ENCODE measurements at regions not wholly inside any gene's neighbourhood (a gene's known extent, or its start where the extent isn't known, plus 50 kb on each side); places are given as distances from the start of the nearest gene placed in this dataset.

DNA sequence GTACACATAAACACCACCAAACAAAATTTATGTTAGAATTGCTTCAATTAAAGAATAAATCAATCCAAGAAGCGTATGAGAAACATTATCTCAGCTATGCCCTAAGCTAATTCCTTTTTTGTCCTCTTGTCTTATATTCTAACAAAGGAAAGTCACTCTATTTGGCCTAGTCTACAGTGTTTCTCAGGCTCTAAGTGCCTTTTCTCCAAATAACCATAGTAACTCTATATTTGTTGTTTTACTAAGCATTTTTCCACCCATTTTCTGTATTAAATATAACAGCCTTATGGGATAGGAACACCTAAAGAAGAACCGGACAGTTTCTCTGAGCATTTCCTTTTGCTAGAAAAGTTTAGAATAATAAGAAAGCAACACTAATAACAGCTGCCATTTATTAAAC is 120.1 kb upstream of the MTAP start:
- no peak for TF ChIP-seq Cebpa-rat (IDR thresholded peaks at IDR 0.05)
- H3K9ac ChIP-seq: no peak overlapping the region
- no peak overlapping the region for H3K4me3 ChIP-seq
- no peaks in the 10 kb centered on the region for H4K20me1 ChIP-seq
- no peaks in the 10 kb centered on the region for H3K9me3 ChIP-seq (replicated peaks in 1 of 11)
- no peak overlapping the region for H3K4me2 ChIP-seq
- no peaks in the 10 kb centered on the region for H3K27me3 ChIP-seq
- no peak overlapping the region for H3K27ac ChIP-seq
- peaks cover 0 to 11% (median 0%) of the 10 kb centered on the region in 10 experiments; a peak in 7 of 20 replicates for H3K4me1 ChIP-seq
- no peaks in the 10 kb centered on the region for H3K36me3 ChIP-seq

GRCh38 chr9:21682981-21683380 is 119.5 kb upstream of the MTAP start:
- Histone ChIP-seq H3K4me3 (no peak overlapping the region), H3K4me1 (peaks cover 0 to 11% (median 0%) of the 10 kb centered on the region in 10 experiments; a peak in 7 of 20 replicates)
- TF ChIP-seq Cebpa-rat (IDR thresholded peaks at IDR 0.05): no peak

DNA sequence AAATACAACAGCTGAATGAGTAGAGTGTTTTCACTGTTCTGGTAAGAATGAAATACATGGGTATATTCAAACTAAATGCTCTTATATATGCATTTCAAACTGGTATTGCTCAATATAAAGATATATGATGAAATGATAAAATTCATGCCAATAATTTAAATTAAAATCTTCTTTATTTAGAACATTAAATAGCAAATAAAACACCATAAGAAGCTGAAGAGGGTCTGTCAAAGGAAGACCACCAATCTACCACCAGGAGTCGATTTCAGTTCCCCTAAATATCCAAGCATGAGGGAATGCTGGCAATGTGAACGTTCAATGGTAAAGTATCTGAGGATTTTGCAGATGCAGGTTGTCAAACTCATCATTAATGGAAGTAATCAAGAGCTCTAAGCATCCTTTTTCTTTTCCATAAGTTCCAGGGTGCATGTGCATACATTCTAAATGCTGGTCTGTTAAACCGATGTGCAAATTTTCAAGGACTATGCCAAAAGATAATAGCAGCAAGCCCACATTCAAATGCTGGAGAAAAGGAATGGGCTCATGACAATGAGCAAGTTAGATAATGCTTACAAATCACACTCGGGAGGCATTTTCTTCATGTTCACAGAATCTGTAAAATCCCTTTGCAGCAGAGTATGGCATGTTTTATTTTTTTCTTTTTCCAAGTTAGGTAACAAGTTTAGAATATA is 118.8 kb upstream of the MTAP start:
- TF ChIP-seq Cebpa-rat (IDR thresholded peaks at IDR 0.05): no peak
- Histone ChIP-seq H3K9me3 (replicated peaks in 1 of 11) (no peaks in the 10 kb centered on the region), H3K4me1 (peaks cover 0 to 11% (median 0%) of the 10 kb centered on the region in 10 experiments; a peak in 7 of 20 replicates), H3K36me3 (no peaks in the 10 kb centered on the region), H3K4me3 (no peak overlapping the region), H3K27ac (no peak overlapping the region), H4K20me1 (no peaks in the 10 kb centered on the region), H3K27me3 (no peaks in the 10 kb centered on the region), H3K4me2 (no peak overlapping the region), H3K9ac (no peak overlapping the region)

More at GRCh38 chr9:21682981-21683380, 119.5 kb upstream of the MTAP start:
- Histone ChIP-seq H3K4me2 (no peak overlapping the region), H3K27me3 (no peaks in the 10 kb centered on the region), H3K9me3 (replicated peaks in 1 of 11) (no peaks in the 10 kb centered on the region), H3K27ac (no peak overlapping the region), H4K20me1 (no peaks in the 10 kb centered on the region), H3K36me3 (no peaks in the 10 kb centered on the region), H3K9ac (no peak overlapping the region)

GRCh38 chr9:21684231-21684630 is 118.2 kb upstream of the MTAP start:
- no peaks in the 10 kb centered on the region for H3K27me3 ChIP-seq
- peaks cover 0 to 11% (median 0%) of the 10 kb centered on the region in 10 experiments; a peak in 7 of 20 replicates for H3K4me1 ChIP-seq
- H4K20me1 ChIP-seq: no peaks in the 10 kb centered on the region; a peak in 1 of 22 replicates
- no peak overlapping the region for H3K9ac ChIP-seq
- no peak overlapping the region for H3K4me2 ChIP-seq
- H3K4me3 ChIP-seq: no peak overlapping the region
- H3K9me3 ChIP-seq (replicated peaks in 1 of 11): no peaks in the 10 kb centered on the region
- TF ChIP-seq Cebpa-rat (IDR thresholded peaks at IDR 0.05): no peak
- H3K36me3 ChIP-seq: no peaks in the 10 kb centered on the region
- H3K27ac ChIP-seq: no peak overlapping the region

DNA sequence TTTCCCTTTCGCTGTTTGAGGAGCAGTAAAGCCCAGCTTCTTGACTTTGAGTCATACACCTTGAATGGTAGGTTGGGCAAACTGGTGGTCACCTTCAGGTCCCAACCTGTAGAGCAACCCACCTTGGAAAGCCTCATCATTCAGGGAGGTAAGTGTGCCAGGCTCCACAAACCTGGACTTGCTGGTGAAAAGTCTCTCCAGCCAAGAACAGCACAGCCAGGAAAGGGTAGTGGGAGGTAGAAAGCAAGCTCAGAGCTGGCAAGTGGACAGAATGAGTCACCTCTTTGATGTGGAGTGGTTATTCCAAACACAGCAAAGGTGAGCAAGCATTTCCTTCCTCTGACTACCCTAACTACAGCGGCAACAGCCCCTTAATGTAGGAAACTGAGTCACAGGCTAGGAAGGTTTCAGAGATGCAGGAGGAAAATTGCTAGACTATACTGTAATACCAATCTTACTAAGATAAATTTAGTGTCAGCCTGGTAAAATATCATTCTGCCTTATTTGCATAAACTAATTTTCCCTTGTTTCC is 117.5 kb upstream of the MTAP start:
- Histone ChIP-seq H3K36me3 (no peaks in the 10 kb centered on the region), H3K4me1 (peaks cover 0 to 11% (median 0%) of the 10 kb centered on the region in 10 experiments; a peak in 7 of 20 replicates), H3K4me3 (no peak overlapping the region), H3K4me2 (peak overlapping the region in 2 of 11 experiments; percentile 18 to 41; a peak in 4 of 22 replicates), H3K27ac (no peak overlapping the region), H4K20me1 (no peaks in the 10 kb centered on the region; a peak in 1 of 22 replicates), H3K27me3 (no peaks in the 10 kb centered on the region), H3K9ac (no peak overlapping the region), H3K9me3 (replicated peaks in 1 of 11) (no peaks in the 10 kb centered on the region)
- TF ChIP-seq Cebpa-rat (IDR thresholded peaks at IDR 0.05): no peak

GRCh38 chr9:21685502-21685901 is 116.9 kb upstream of the MTAP start:
- no peak for TF ChIP-seq Cebpa-rat (IDR thresholded peaks at IDR 0.05)
- H4K20me1 ChIP-seq: no peaks in the 10 kb centered on the region; a peak in 1 of 22 replicates
- no peak overlapping the region for H3K4me3 ChIP-seq
- peaks cover 0 to 11% (median 0%) of the 10 kb centered on the region in 10 experiments; a peak in 7 of 20 replicates for H3K4me1 ChIP-seq
- H3K9ac ChIP-seq: no peak overlapping the region
- H3K9me3 ChIP-seq (replicated peaks in 1 of 11): no peaks in the 10 kb centered on the region
- no peaks in the 10 kb centered on the region for H3K27me3 ChIP-seq
- no peak overlapping the region for H3K4me2 ChIP-seq
- H3K27ac ChIP-seq: no peak overlapping the region
- H3K36me3 ChIP-seq: no peaks in the 10 kb centered on the region

GRCh38 chr9:21686738-21687137 is 115.7 kb upstream of the MTAP start:
- Histone ChIP-seq H3K9ac (no peak overlapping the region), H3K36me3 (no peaks in the 10 kb centered on the region), H3K4me1 (peaks cover 0 to 11% (median 0%) of the 10 kb centered on the region in 10 experiments; a peak in 7 of 20 replicates), H3K9me3 (replicated peaks in 1 of 11) (no peaks in the 10 kb centered on the region), H3K27ac (no peak overlapping the region), H4K20me1 (no peaks in the 10 kb centered on the region; a peak in 1 of 22 replicates), H3K4me3 (no peak overlapping the region), H3K27me3 (no peaks in the 10 kb centered on the region), H3K4me2 (no peak overlapping the region)
- no peak for TF ChIP-seq Cebpa-rat (IDR thresholded peaks at IDR 0.05)

DNA sequence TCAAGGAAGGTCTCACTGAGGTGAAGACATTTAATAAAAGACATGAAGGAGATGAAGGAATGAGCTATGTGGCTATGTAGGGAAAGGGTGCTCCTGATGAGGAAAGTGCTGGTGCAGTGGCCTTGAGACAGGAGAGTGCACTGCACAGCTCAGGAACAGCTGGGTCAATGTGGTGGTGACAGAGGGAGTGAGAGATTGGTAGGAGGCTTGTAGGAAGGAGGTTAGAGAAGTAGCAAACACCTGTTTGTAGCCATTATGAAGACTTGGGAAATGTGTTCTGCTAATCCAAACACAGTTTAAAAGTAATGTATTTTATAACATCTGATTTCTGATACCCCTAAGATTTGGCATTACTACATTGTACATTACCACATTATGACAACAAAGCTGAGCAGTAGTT is 115.1 kb upstream of the MTAP start:
- no peak overlapping the region for H3K27ac ChIP-seq
- H3K36me3 ChIP-seq: no peaks in the 10 kb centered on the region
- H3K9me3 ChIP-seq (replicated peaks in 1 of 11): no peaks in the 10 kb centered on the region
- H3K4me3 ChIP-seq: no peak overlapping the region
- TF ChIP-seq Cebpa-rat (IDR thresholded peaks at IDR 0.05): no peak
- H4K20me1 ChIP-seq: no peaks in the 10 kb centered on the region; a peak in 1 of 22 replicates
- H3K4me2 ChIP-seq: no peak overlapping the region
- no peaks in the 10 kb centered on the region for H3K27me3 ChIP-seq
- H3K4me1 ChIP-seq: peaks cover 0 to 11% (median 0%) of the 10 kb centered on the region in 10 experiments; a peak in 7 of 20 replicates
- H3K9ac ChIP-seq: no peak overlapping the region

- Histone ChIP-seq H3K9me3 (replicated peaks in 1 of 11) (no peaks in the 10 kb centered on the region), H4K20me1 (no peaks in the 10 kb centered on the region; a peak in 1 of 22 replicates), H3K9ac (no peak overlapping the region), H3K27me3 (no peaks in the 10 kb centered on the region), H3K4me3 (no peak overlapping the region), H3K4me1 (peaks cover 0 to 11% (median 0%) of the 10 kb centered on the region in 10 experiments; a peak in 7 of 20 replicates), H3K36me3 (no peaks in the 10 kb centered on the region), H3K27ac (no peak overlapping the region), H3K4me2 (no peak overlapping the region)
- TF ChIP-seq Cebpa-rat (IDR thresholded peaks at IDR 0.05): no peak
Measured at GRCh38 chr9:21688108-21689102, 114.0 kb upstream of the MTAP start.
